Parathyroid adenoma (tissue), 2 donors: ENCODE measurements at regions not wholly inside any gene's neighbourhood (a gene's known extent, or its start where the extent isn't known, plus 50 kb on each side); places are given as distances from the start of the nearest gene placed in this dataset.

Source experiments
- H2AFZ ChIP-seq: fragments of 300-600 bp; sonication (generic); one replicate; pipeline ENCODE4 v1.7.0; 2017; ENCODE audit warnings: antibody characterized with exemption, mild to moderate bottlenecking
- H3K27ac ChIP-seq: fragments of 300-600 bp; sonication (generic); one replicate; pipeline ENCODE4 v1.7.0; 2017
- H3K27me3 ChIP-seq: fragments of 300-600 bp; sonication (generic); one replicate; pipeline ENCODE4 v1.7.0; 2017; ENCODE audit warnings: low read length; ENCODE audit not compliant: control insufficient read depth, insufficient read depth
- H3K36me3 ChIP-seq: fragments of 300-600 bp; sonication (generic); one replicate; pipeline ENCODE4 v1.7.0; 2017; ENCODE audit warnings: low read length; ENCODE audit not compliant: control insufficient read depth, insufficient read depth
- H3K4me1 ChIP-seq: fragments of 300-600 bp; sonication (generic); one replicate; pipeline ENCODE4 v1.7.0; 2017; ENCODE audit warnings: control low read depth
- H3K4me2 ChIP-seq: fragments of 300-600 bp; sonication (generic); one replicate; pipeline ENCODE4 v1.7.0; 2017; ENCODE audit warnings: low read length
- H3K4me3 ChIP-seq: fragments of 300-600 bp; sonication (generic); one replicate; pipeline ENCODE4 v1.7.0; 2017; ENCODE audit warnings: low read depth, low read length
- H3K79me2 ChIP-seq: fragments of 300-600 bp; sonication (generic); one replicate; pipeline ENCODE4 v1.7.0; 2017; ENCODE audit warnings: control low read depth
- H3K9ac ChIP-seq: fragments of 300-600 bp; sonication (generic); one replicate; pipeline ENCODE4 v1.7.0; 2017; ENCODE audit warnings: mild to moderate bottlenecking
- H3K9me3 ChIP-seq: fragments of 300-600 bp; sonication (generic); one replicate; pipeline ENCODE4 v1.7.0; 2017; ENCODE audit warnings: low read length; ENCODE audit not compliant: control insufficient read depth
- CTCF ChIP-seq: fragments of 300-600 bp; sonication (generic); IDR thresholded peaks from one replicate; pipeline ENCODE4 v1.7.0; 2017; ENCODE audit warnings: antibody characterized with exemption, mild to moderate bottlenecking
- donor health status: primary hyperparathyroidism.

DNA sequence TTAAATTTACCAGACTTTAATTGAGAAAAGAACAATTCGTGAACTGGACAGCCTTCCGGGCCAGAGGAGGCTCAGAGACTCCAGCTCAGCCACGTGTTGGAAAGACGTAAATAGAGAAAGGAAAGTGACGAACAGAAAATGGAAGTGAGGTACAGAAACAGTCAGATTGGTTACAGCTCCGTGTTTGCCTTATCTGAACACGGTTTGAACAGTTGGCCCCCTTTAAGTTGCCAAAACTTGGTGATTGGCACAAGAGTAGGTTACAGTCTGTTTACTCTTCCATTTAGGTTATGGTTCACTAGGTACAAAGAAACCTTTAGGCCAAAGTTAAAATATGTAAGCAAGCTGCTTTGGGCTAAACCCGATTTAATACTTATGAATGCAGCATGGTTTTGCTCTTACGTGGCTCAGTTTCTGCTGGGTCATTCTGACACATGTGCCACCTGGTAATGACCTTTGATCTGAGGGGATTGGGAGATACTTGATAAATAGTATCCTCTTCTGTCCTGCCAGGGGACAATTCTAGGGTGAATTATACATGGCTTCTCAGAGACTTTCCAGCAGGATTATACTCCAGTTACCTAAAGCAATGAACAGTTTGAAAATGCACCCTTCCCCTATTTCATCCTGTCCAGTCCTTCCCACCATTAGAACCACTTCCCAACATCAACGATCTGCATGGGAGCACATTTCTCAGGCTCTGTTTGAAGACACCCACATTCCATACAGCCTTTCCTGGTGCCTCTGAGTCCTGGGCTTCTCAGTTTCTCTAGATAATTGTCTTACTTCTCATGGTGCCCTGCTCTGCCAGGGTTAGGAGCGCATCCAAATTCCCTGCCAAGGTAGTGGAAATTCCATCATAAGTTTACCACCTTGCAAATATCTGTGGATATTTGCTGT lies 65.1 kb upstream of the TGIF1 start:
- Histone ChIP-seq H3K4me3 (no peak overlapping the region), H3K27ac (no peak overlapping the region)

DNA sequence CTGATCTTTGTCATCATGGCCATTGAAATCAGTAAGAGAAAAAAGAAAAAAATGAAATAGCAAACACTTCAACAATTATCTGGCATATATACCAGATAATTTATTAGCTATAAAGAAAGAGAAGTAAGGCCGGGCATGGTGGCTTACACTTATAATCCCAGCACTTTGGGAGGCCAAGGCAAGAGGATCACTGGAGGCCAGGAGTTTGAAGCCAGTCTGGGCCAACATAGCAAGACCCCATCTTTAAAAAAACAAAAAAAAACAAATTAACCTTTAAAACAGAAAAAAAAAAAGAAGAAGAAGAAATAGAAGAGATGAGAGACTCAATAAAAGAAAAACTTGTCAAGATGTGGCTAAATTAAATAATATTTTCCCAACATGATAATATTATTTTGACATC lies 61.6 kb upstream of the TGIF1 start:
- H3K4me3 ChIP-seq, result no peak overlapping the region
- no peak overlapping the region for H2AFZ ChIP-seq
- H3K27ac ChIP-seq, result no peak overlapping the region
- TF ChIP-seq CTCF, result no peak
- H3K36me3 ChIP-seq, result no peaks in the 10 kb centered on the region
- no peak overlapping the region for H3K4me2 ChIP-seq
- H3K9me3 ChIP-seq, result no peaks in the 10 kb centered on the region
- H3K27me3 ChIP-seq, result no peaks in the 10 kb centered on the region
- H3K4me1 ChIP-seq, result no peaks in the 10 kb centered on the region
- no peaks in the 10 kb centered on the region for H3K79me2 ChIP-seq
- no peak overlapping the region for H3K9ac ChIP-seq

More for the DNA sequence above, 65.1 kb upstream of the TGIF1 start:
- no peak overlapping the region for H2AFZ ChIP-seq
- TF ChIP-seq CTCF, result no peak
- no peaks in the 10 kb centered on the region for H3K4me1 ChIP-seq
- H3K79me2 ChIP-seq, result no peaks in the 10 kb centered on the region
- no peaks in the 10 kb centered on the region for H3K9me3 ChIP-seq
- H3K36me3 ChIP-seq, result no peaks in the 10 kb centered on the region
- H3K27me3 ChIP-seq, result no peaks in the 10 kb centered on the region
- no peak overlapping the region for H3K9ac ChIP-seq
- no peak overlapping the region for H3K4me2 ChIP-seq

- no peak overlapping the region for H3K4me3 ChIP-seq
- no peak overlapping the region for H3K27ac ChIP-seq
- no peak overlapping the region for H3K9ac ChIP-seq
- no peaks in the 10 kb centered on the region for H3K4me1 ChIP-seq
- no peaks in the 10 kb centered on the region for H3K27me3 ChIP-seq
- H3K36me3 ChIP-seq, result no peaks in the 10 kb centered on the region
- no peak overlapping the region for H2AFZ ChIP-seq
- no peak for TF ChIP-seq CTCF
- no peaks in the 10 kb centered on the region for H3K9me3 ChIP-seq
- H3K79me2 ChIP-seq, result no peaks in the 10 kb centered on the region
- no peak overlapping the region for H3K4me2 ChIP-seq
Measured at GRCh38 chr18:3388980-3389379, 61.0 kb upstream of the TGIF1 start.

- Histone ChIP-seq H2AFZ (no peak overlapping the region), H3K36me3 (no peaks in the 10 kb centered on the region), H3K4me3 (no peak overlapping the region), H3K27me3 (no peaks in the 10 kb centered on the region), H3K27ac (no peak overlapping the region), H3K4me2 (no peak overlapping the region), H3K9me3 (no peaks in the 10 kb centered on the region), H3K9ac (no peak overlapping the region), H3K79me2 (no peaks in the 10 kb centered on the region), H3K4me1 (no peaks in the 10 kb centered on the region)
- no peak for TF ChIP-seq CTCF
Measured at GRCh38 chr18:3389977-3390376, 60.0 kb upstream of the TGIF1 start.
